ENCODE measurements at regions not wholly inside any gene's neighbourhood (a gene's known extent, or its start where the extent isn't known, plus 50 kb on each side); places are given as distances from the start of the nearest gene placed in this dataset.

GRCh38 chrX:68994135-68994890, 165.5 kb downstream of the EFNB1 start:
- H3K4me1 Mint-ChIP-seq: no peaks in the 10 kb centered on the region
- H3K27me3 Mint-ChIP-seq: peaks cover 2% of the 10 kb centered on the region
- ATAC-seq (no peak), DNase-seq (no peak)
- H3K27ac Mint-ChIP-seq: no peak overlapping the region
- H3K4me3 Mint-ChIP-seq: no peak overlapping the region
- no peaks in the 10 kb centered on the region for H3K36me3 Mint-ChIP-seq (ENCODE audit: low read depth)
- no peaks in the 10 kb centered on the region for H3K9me3 Mint-ChIP-seq

DNA sequence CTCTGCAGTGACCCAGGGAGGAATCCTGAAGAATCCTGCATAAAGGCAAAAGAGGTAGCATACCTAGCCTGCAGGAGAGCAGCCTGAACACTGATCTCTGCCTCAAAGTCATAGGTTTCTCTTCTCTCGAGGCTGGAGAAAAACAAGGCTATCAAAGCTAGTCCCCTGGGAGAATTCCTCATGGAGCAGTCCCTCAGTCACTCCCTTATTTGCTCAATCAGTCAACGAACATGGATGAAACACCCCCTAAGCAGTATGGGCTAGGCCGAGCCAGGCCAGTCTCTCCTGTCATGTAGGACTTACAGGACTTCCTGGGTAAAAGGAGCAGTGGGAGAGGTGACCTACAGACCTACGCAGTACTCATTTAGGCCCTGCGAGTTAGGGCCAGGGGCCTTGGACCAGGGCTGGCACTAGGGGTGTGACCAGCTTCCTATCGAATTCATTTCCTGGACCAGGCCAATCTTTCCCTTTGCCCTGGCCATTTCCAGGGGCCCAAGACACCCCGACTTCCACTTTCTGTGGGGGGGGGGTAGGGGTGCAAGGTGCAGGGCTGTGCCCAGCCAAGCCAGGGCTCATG, 164.1 kb downstream of the EFNB1 start:
- Mint-ChIP-seq H3K27me3 (peaks cover 2% of the 10 kb centered on the region), H3K27ac (no peak overlapping the region), H3K9me3 (no peaks in the 10 kb centered on the region), H3K4me1 (no peaks in the 10 kb centered on the region), H3K4me3 (no peak overlapping the region), H3K36me3 (ENCODE audit: low read depth) (no peaks in the 10 kb centered on the region)
- DNase-seq (no peak), ATAC-seq (no peak)

DNA sequence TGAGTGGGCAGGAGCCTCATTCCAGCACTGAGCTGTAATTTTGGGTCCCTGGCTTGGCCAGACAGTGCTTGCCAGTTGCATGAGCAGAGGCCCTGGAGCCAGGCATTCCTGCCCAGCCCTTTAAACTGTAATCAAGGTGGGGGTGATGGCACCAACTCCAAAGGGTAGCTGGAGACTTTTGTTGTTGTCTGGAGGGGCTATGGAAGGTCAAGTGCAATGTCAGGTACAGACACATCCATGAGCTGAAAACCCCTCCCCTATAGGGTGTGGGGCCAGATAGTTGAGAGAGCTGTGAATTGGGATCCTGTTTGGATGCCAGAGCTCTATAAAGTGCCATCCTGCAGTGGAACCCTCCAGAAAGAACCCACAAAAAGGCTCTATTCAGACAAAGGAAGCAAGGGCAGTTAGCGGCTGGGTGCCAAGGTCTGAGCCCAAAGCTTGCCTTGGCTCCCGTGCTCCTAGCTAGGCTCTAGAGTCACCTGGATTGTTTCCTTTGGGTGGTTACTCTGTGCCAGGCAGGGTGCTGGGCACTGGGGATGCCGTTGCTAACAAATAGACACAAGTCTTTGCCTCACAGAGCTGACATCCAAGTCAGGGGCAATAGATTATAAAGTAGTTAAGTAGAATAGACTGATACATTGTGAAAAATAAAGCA, 163.0 kb downstream of the EFNB1 start:
- no peaks in the 10 kb centered on the region for H3K4me1 Mint-ChIP-seq
- no peaks in the 10 kb centered on the region for H3K36me3 Mint-ChIP-seq (ENCODE audit: low read depth)
- no peaks in the 10 kb centered on the region for H3K27me3 Mint-ChIP-seq
- no peak for ATAC-seq
- H3K27ac Mint-ChIP-seq: no peak overlapping the region
- H3K4me3 Mint-ChIP-seq: no peak overlapping the region
- DNase-seq: no peak
- H3K9me3 Mint-ChIP-seq: no peaks in the 10 kb centered on the region

DNA sequence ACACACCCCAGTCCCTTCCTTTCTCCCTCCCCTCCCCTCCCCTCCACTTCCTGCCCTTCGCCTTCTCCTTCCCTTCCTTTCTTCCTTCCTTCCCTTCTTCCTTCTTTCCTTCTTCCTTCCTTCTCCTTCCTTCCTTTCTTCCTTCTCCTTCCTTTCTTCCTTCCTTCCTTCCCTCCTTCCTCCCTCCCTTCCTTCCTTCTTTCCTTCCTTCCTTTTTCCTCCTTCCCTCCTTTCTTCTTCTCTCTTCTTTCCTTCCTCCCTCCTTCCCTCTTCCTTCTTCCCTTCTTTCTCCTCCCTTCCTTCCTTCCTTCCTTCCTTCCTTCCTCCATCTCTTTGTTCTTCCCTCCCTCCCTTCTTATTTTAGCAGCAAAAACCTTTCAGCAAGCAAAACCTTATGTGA, 162.1 kb downstream of the EFNB1 start:
- Mint-ChIP-seq H3K4me1 (no peaks in the 10 kb centered on the region), H3K4me3 (no peak overlapping the region), H3K27ac (no peak overlapping the region), H3K36me3 (ENCODE audit: low read depth) (no peaks in the 10 kb centered on the region), H3K27me3 (no peaks in the 10 kb centered on the region), H3K9me3 (no peaks in the 10 kb centered on the region)
- ATAC-seq (no peak), DNase-seq (no peak)

- Mint-ChIP-seq H3K27ac (no peak overlapping the region), H3K4me3 (no peak overlapping the region), H3K4me1 (no peaks in the 10 kb centered on the region), H3K27me3 (no peaks in the 10 kb centered on the region), H3K9me3 (no peaks in the 10 kb centered on the region), H3K36me3 (ENCODE audit: low read depth) (no peaks in the 10 kb centered on the region)
- DNase-seq (no peak), ATAC-seq (no peak)
Observed at GRCh38 chrX:68989865-68990606, 161.2 kb downstream of the EFNB1 start.

GRCh38 chrX:68989456-68989855, 160.6 kb downstream of the EFNB1 start:
- Mint-ChIP-seq H3K9me3 (no peaks in the 10 kb centered on the region), H3K4me3 (no peak overlapping the region), H3K36me3 (ENCODE audit: low read depth) (no peaks in the 10 kb centered on the region), H3K27ac (no peak overlapping the region), H3K4me1 (no peaks in the 10 kb centered on the region), H3K27me3 (no peaks in the 10 kb centered on the region)
- no peak for ATAC-seq
- DNase-seq: no peak

GRCh38 chrX:68988865-68989264, 160.0 kb downstream of the EFNB1 start:
- no peaks in the 10 kb centered on the region for H3K36me3 Mint-ChIP-seq (ENCODE audit: low read depth)
- H3K4me3 Mint-ChIP-seq: no peak overlapping the region
- no peaks in the 10 kb centered on the region for H3K27me3 Mint-ChIP-seq
- no peak for ATAC-seq
- no peak overlapping the region for H3K27ac Mint-ChIP-seq
- H3K4me1 Mint-ChIP-seq: no peaks in the 10 kb centered on the region
- DNase-seq: no peak
- no peaks in the 10 kb centered on the region for H3K9me3 Mint-ChIP-seq

DNA sequence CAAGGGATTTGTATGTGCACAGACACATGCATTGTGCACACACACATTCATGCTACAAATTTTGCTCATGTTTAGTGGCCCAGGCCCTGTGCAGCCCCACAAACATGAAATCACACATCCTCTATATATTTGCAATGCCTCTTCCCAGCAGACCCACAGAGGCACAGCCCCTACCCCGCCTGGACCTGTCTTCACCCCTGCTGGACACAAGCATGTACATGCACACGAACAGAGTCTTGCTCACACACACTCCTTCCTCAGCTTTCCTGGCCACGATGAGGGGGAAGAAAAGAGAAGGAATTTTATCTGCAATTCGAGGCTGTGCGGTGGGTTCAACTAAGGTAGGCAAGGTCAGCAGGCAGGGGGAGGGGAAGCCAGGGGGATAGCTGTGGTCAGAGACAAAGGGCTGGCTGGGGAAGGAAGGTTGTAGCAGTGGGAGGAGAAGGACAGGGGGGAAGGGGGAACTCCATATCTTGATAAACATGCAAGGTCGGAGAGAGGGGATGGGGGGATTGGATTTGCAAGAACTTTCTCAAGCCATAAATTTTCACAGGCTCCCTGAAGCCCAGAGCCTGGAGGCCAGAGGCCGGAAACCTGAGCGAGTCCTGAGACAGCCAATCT, 156.4 kb downstream of the EFNB1 start:
- Mint-ChIP-seq H3K27me3 (no peaks in the 10 kb centered on the region), H3K4me3 (no peak overlapping the region), H3K36me3 (ENCODE audit: low read depth) (no peaks in the 10 kb centered on the region), H3K9me3 (no peaks in the 10 kb centered on the region), H3K4me1 (no peaks in the 10 kb centered on the region), H3K27ac (no peak overlapping the region)
- DNase-seq: no peak
- no peak for ATAC-seq

GRCh38 chrX:68983004-68983857, 154.4 kb downstream of the EFNB1 start:
- no peak for ATAC-seq
- Mint-ChIP-seq H3K27ac (no peak overlapping the region), H3K27me3 (no peaks in the 10 kb centered on the region), H3K36me3 (ENCODE audit: low read depth) (no peaks in the 10 kb centered on the region), H3K4me3 (no peak overlapping the region), H3K9me3 (no peaks in the 10 kb centered on the region), H3K4me1 (no peaks in the 10 kb centered on the region)
- DNase-seq: no peak

DNA sequence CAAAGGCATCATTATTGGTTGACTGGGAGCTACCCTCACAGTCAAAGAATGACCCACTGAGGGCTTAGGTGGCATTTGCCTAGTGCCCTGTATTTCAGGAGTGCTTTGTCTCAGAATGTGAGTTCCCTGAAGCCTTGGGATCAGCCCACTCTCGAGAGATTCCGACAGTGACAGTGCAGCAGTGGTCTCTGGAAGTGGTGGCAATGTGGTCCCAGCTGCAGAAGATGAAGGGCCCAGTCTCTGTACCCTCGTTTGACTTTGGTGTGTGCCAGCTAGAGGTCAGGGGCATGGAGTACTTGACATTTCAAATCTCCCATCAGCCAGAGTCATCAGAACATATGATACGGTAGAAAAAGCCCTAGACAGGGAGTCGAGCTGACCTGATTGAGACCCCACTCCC, 153.7 kb downstream of the EFNB1 start:
- Mint-ChIP-seq H3K9me3 (no peaks in the 10 kb centered on the region), H3K4me3 (no peak overlapping the region)
- ATAC-seq: no peak

GRCh38 chrX:68980906-68981616, 152.2 kb downstream of the EFNB1 start:
- DNase-seq: no peak
- Mint-ChIP-seq H3K4me1 (no peaks in the 10 kb centered on the region), H3K4me3 (no peak overlapping the region), H3K27ac (no peak overlapping the region), H3K36me3 (ENCODE audit: low read depth) (no peaks in the 10 kb centered on the region), H3K9me3 (peaks cover 6% of the 10 kb centered on the region), H3K27me3 (no peaks in the 10 kb centered on the region)
- no peak for ATAC-seq

More for the DNA sequence above, 153.7 kb downstream of the EFNB1 start:
- no peak overlapping the region for H3K27ac Mint-ChIP-seq
- DNase-seq: no peak
- H3K4me1 Mint-ChIP-seq: no peaks in the 10 kb centered on the region
- no peaks in the 10 kb centered on the region for H3K36me3 Mint-ChIP-seq (ENCODE audit: low read depth)
- H3K27me3 Mint-ChIP-seq: no peaks in the 10 kb centered on the region

DNA sequence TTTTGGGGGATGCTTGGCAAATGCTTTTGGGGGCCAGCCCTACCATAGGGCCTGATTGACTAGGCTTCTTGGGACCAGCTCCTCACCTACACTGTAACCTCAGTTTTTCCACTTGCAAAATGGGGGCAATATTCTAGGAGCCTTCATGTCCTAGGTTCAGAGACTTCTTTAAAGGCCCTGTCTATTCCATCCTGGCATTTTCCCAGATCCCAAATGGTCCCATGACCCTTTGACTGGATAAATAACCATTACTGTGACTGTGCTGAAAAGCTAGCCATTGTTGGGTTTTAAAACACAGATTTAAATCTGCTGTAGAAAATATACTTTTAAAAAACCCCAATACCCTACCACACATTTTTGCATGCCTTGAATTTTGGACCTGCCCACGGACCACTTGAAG, 149.8 kb downstream of the EFNB1 start:
- Mint-ChIP-seq H3K4me1 (no peaks in the 10 kb centered on the region), H3K36me3 (ENCODE audit: low read depth) (no peaks in the 10 kb centered on the region), H3K4me3 (no peak overlapping the region), H3K9me3 (peaks cover 10% of the 10 kb centered on the region), H3K27ac (no peak overlapping the region), H3K27me3 (no peaks in the 10 kb centered on the region)
- ATAC-seq (no peak), DNase-seq (no peak)

DNA sequence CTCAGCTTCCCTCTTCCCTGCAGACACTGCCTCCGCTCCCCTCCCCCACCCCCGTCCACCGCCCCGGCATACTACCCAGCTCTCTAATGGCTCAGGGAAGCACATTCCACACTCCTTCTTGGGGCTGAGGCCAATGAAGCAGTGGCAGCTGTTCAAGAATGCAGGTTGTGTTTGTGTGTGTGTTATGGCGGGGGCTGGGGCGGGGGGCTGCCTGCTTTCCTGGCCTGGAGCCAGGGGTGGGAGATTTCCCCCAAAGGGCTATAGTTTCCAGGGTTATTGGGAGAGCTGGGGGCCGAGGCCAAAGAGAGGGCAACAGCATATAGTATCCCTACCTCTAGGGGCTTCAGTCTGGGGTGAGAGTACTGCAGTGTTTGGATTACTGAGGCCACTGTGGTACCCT, 149.4 kb downstream of the EFNB1 start:
- ATAC-seq (no peak), DNase-seq (no peak)
- H3K36me3 Mint-ChIP-seq (ENCODE audit: low read depth): no peaks in the 10 kb centered on the region
- H3K27ac Mint-ChIP-seq: no peak overlapping the region
- no peaks in the 10 kb centered on the region for H3K4me1 Mint-ChIP-seq
- no peak overlapping the region for H3K4me3 Mint-ChIP-seq
- peaks cover 10% of the 10 kb centered on the region for H3K9me3 Mint-ChIP-seq
- H3K27me3 Mint-ChIP-seq: no peaks in the 10 kb centered on the region
